ENCODE measurements at regions not wholly inside any gene's neighbourhood (a gene's known extent, or its start where the extent isn't known, plus 50 kb on each side); places are given as distances from the start of the nearest gene placed in this dataset.

DNA sequence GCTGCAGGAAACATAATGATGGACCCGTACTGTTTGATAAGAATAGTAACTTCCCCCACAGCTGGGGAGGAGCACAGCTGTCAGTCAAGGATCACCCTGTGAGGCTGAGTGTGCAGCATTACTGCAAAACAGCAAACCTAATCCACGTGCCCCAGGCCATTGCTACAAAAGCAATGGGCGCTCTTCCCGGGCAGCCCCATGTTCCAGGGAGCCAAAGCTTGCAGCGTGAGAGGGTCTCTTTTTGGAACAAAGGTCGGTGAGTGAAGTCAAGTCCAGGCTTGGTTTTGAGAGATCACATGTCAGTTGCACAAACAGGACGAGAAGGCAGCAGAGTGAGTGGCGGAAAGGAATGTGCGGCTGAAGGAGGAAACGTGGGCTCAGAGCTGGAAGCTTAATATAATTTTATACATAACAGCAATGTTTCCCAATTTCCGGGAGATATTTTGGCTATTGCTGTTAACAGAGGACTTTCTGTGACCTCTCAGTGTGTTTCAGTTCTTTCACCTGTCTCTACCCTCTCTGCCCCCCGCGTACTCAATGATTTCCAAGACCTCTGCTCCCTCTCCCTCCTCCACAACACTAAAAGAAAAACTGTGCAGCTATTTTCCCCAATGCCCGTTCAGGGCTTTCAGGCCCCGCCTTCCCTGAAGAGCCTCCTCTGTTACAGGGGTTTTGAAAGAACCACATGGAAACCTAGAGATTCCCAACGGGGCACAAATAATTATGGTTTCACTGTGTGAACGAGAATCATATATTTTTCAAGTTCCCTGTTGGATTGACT lies 128.9 kb downstream of the MTPAP start (continued):
- TF ChIP-seq, protein P1, sequence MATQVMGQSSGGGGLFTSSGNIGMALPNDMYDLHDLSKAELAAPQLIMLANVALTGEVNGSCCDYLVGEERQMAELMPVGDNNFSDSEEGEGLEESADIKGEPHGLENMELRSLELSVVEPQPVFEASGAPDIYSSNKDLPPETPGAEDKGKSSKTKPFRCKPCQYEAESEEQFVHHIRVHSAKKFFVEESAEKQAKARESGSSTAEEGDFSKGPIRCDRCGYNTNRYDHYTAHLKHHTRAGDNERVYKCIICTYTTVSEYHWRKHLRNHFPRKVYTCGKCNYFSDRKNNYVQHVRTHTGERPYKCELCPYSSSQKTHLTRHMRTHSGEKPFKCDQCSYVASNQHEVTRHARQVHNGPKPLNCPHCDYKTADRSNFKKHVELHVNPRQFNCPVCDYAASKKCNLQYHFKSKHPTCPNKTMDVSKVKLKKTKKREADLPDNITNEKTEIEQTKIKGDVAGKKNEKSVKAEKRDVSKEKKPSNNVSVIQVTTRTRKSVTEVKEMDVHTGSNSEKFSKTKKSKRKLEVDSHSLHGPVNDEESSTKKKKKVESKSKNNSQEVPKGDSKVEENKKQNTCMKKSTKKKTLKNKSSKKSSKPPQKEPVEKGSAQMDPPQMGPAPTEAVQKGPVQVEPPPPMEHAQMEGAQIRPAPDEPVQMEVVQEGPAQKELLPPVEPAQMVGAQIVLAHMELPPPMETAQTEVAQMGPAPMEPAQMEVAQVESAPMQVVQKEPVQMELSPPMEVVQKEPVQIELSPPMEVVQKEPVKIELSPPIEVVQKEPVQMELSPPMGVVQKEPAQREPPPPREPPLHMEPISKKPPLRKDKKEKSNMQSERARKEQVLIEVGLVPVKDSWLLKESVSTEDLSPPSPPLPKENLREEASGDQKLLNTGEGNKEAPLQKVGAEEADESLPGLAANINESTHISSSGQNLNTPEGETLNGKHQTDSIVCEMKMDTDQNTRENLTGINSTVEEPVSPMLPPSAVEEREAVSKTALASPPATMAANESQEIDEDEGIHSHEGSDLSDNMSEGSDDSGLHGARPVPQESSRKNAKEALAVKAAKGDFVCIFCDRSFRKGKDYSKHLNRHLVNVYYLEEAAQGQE (IDR thresholded peaks at IDR 0.05; ENCODE audit: unreplicated experiment) = no peak
- TF ChIP-seq ZNF114 (CRISPR knock-in tag; IDR thresholded peaks at IDR 0.05) = no peak
- TF ChIP-seq, protein P2, sequence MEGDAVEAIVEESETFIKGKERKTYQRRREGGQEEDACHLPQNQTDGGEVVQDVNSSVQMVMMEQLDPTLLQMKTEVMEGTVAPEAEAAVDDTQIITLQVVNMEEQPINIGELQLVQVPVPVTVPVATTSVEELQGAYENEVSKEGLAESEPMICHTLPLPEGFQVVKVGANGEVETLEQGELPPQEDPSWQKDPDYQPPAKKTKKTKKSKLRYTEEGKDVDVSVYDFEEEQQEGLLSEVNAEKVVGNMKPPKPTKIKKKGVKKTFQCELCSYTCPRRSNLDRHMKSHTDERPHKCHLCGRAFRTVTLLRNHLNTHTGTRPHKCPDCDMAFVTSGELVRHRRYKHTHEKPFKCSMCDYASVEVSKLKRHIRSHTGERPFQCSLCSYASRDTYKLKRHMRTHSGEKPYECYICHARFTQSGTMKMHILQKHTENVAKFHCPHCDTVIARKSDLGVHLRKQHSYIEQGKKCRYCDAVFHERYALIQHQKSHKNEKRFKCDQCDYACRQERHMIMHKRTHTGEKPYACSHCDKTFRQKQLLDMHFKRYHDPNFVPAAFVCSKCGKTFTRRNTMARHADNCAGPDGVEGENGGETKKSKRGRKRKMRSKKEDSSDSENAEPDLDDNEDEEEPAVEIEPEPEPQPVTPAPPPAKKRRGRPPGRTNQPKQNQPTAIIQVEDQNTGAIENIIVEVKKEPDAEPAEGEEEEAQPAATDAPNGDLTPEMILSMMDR (conservative IDR thresholded peaks at IDR 0.05; ENCODE audit: low read depth in 2 of 2) = no peak
- TF ChIP-seq JUNB (IDR thresholded peaks at IDR 0.05; ENCODE audit: unreplicated experiment) = no peak
- no peak for TF ChIP-seq POLR2AphosphoS5 (IDR thresholded peaks at IDR 0.05; ENCODE audit: low read depth)
- TF ChIP-seq NANOG (IDR thresholded peaks at IDR 0.05; ENCODE audit: borderline replicate concordance) = no peak
- TF ChIP-seq EZH2 (IDR thresholded peaks at IDR 0.05; ENCODE audit: low read depth, unreplicated experiment) = no peak
- no peak for TF ChIP-seq EZH2phosphoT487 (IDR thresholded peaks at IDR 0.05; ENCODE audit: unreplicated experiment)

- Histone ChIP-seq H3K79me2 (replicated peaks; ENCODE audit: insufficient read depth) (no peaks in the 10 kb centered on the region), H3K27ac (ENCODE audit: low read depth) (no peak overlapping the region), H3K4me1 (ENCODE audit: insufficient read depth) (no peaks in the 10 kb centered on the region), H3F3A (replicated peaks; ENCODE audit: low read depth) (no peaks in the 10 kb centered on the region), H2AFZ (no peak overlapping the region), H4K20me1 (replicated peaks; ENCODE audit: insufficient read depth) (no peaks in the 10 kb centered on the region), H3K4me2 (no peak overlapping the region), H3K27me3 (ENCODE audit: insufficient read depth) (no peaks in the 10 kb centered on the region), H3K9me2 (ENCODE audit: insufficient read depth) (no peaks in the 10 kb centered on the region), H3K4me3 (no peak overlapping the region), H3K36me3 (ENCODE audit: insufficient read depth) (no peaks in the 10 kb centered on the region)
- no peak for DNase-seq (ENCODE audit: low spot score)
- H3K4me1 Mint-ChIP-seq = peaks cover 12% of the 10 kb centered on the region
- no peaks in the 10 kb centered on the region for H3K36me3 Mint-ChIP-seq (ENCODE audit: low read depth)
- no peak overlapping the region for H3K4me3 Mint-ChIP-seq
- no peaks in the 10 kb centered on the region for H3K9me3 Mint-ChIP-seq
- H3K27me3 Mint-ChIP-seq (ENCODE audit: insufficient read depth, low read depth, poor library complexity) = peaks cover 6% of the 10 kb centered on the region
- no peak for ATAC-seq
- H3K27ac Mint-ChIP-seq = no peak overlapping the region
- no peak for TF ChIP-seq ZNF331 (CRISPR knock-in tag; IDR thresholded peaks at IDR 0.05; ENCODE audit: low read depth)
- TF ChIP-seq, protein P1 (IDR thresholded peaks at IDR 0.05; ENCODE audit: unreplicated experiment) = no peak
- TF ChIP-seq EZH2 (IDR thresholded peaks at IDR 0.05; ENCODE audit: low read depth, unreplicated experiment) = no peak
- no peak for TF ChIP-seq EZH2phosphoT487 (IDR thresholded peaks at IDR 0.05; ENCODE audit: unreplicated experiment)
Measured at GRCh38 chr10:30216821-30217220, 132.3 kb downstream of the MTPAP start.

Data from GM23338 (cell line).